HL-60 (cell line): ENCODE measurements at regions not wholly inside any gene's neighbourhood (a gene's known extent, or its start where the extent isn't known, plus 50 kb on each side); places are given as distances from the start of the nearest gene placed in this dataset.

ENCODE experiments used
- DNase-seq, 2 experiments: peaks; one replicate each; pipeline ENCODE4 v3.0.0-alpha.2; 2010 to 2020; ENCODE audit warnings: low read depth in 1 of 2, low spot score in 1 of 2
- H3K27ac ChIP-seq: fragments of 250-450 bp; sonication (Bioruptor Pico); replicated peaks from 2 replicates; pipeline ENCODE4 v1.5.1; 2020; ENCODE audit warnings: mild to moderate bottlenecking, moderate library complexity
- H3K27me3 ChIP-seq: fragments of 250-450 bp; sonication (Bioruptor Pico); 2 replicates; pipeline ENCODE4 v1.5.1; 2021; ENCODE audit warnings: mild to moderate bottlenecking, moderate library complexity; ENCODE audit not compliant: insufficient read depth, poor library complexity, severe bottlenecking
- H3K4me3 ChIP-seq: replicated peaks from 2 replicates; pipeline ENCODE4 v1.5.1; 2011; ENCODE audit warnings: mild to moderate bottlenecking, control low read depth, low read length; ENCODE audit not compliant: insufficient read depth
- CTCF ChIP-seq: IDR thresholded peaks from one replicate; pipeline ENCODE4 v1.5.1; 2011; ENCODE audit warnings: low read length, control low read depth, inconsistent platforms; ENCODE audit not compliant: insufficient read depth
- GABPA ChIP-seq: IDR thresholded peaks from 2 replicates; pipeline ENCODE4 v1.6.1; 2012; ENCODE audit warnings: low read depth
- POLR2AphosphoS5 ChIP-seq: IDR thresholded peaks from 2 replicates; pipeline ENCODE4 v1.6.1; 2012; ENCODE audit warnings: low read depth
- SPI1 ChIP-seq: IDR thresholded peaks from 2 replicates; pipeline ENCODE4 v1.6.1; 2012; ENCODE audit warnings: low read depth, mild to moderate bottlenecking, borderline replicate concordance
- TF ChIP-seq, protein P1 (sequence below): IDR thresholded peaks from 2 replicates; pipeline ENCODE4 v1.6.1; 2012; ENCODE audit warnings: low read depth; ENCODE audit not compliant: insufficient replicate concordance

DNA sequence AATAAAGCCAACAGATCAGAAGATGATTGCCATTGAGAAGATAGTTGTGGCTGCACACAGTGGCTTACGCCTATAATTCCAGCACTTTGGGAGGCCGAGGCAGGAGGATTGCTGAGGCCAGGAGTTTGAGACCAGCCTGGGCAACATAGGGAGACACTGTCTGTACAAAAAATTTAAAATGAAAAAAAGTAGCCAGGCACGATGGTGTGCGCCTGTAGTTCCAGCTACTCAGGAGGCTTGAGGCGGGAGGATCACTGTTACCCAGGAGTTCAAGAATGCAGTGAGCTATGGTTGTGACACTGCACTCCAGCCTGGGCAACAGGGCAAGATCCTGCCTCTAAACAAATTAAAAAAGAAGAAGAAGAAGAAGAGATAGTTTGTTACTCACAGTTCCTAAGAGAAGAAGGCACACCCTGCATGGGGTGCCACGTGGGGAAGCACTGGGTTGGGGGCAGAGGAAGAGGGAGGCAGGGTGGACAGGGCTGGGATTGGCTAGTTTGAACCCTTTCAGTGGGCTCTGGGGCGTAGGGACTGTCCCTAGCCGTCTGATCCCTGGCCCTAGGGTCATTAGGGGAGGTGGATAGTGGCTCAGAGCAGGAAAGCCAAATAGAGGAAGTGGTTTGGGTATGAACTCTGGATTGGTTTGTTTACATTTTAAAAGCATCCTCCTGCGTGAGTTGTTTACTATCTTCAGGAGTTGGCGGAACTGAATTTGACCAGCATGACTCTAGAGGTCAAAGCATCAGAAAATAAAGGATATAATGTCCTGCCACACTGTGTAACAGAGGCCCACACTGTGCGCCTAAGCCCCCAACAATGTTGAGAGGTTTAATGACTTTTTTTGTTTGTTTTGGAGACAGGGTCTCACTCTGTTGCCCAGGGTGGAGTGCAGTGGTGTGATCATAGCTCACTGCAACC, 60.5 kb upstream of the MEDAG start:
- peaks cover 1% of the 10 kb centered on the region for H3K27me3 ChIP-seq
- no peak overlapping the region for H3K27ac ChIP-seq
- no peak for TF ChIP-seq CTCF
- TF ChIP-seq SPI1, result no peak; the same call in 1 of the 2 replicates
- no peak for TF ChIP-seq POLR2AphosphoS5
- no peak for TF ChIP-seq GABPA
- TF ChIP-seq, protein P1, sequence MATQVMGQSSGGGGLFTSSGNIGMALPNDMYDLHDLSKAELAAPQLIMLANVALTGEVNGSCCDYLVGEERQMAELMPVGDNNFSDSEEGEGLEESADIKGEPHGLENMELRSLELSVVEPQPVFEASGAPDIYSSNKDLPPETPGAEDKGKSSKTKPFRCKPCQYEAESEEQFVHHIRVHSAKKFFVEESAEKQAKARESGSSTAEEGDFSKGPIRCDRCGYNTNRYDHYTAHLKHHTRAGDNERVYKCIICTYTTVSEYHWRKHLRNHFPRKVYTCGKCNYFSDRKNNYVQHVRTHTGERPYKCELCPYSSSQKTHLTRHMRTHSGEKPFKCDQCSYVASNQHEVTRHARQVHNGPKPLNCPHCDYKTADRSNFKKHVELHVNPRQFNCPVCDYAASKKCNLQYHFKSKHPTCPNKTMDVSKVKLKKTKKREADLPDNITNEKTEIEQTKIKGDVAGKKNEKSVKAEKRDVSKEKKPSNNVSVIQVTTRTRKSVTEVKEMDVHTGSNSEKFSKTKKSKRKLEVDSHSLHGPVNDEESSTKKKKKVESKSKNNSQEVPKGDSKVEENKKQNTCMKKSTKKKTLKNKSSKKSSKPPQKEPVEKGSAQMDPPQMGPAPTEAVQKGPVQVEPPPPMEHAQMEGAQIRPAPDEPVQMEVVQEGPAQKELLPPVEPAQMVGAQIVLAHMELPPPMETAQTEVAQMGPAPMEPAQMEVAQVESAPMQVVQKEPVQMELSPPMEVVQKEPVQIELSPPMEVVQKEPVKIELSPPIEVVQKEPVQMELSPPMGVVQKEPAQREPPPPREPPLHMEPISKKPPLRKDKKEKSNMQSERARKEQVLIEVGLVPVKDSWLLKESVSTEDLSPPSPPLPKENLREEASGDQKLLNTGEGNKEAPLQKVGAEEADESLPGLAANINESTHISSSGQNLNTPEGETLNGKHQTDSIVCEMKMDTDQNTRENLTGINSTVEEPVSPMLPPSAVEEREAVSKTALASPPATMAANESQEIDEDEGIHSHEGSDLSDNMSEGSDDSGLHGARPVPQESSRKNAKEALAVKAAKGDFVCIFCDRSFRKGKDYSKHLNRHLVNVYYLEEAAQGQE, result no peak
- peak in 1 of 2 experiments; percentile 34 for DNase-seq
- no peak overlapping the region for H3K4me3 ChIP-seq

- no peak for DNase-seq
- no peak overlapping the region for H3K27ac ChIP-seq
- TF ChIP-seq POLR2AphosphoS5 (no peak), GABPA (no peak)
- TF ChIP-seq, protein P1, result no peak
- peaks cover 2% of the 10 kb centered on the region for H3K27me3 ChIP-seq
- H3K4me3 ChIP-seq, result no peak overlapping the region
Measured at GRCh38 chr13:30846311-30846710, 59.8 kb upstream of the MEDAG start.

DNA sequence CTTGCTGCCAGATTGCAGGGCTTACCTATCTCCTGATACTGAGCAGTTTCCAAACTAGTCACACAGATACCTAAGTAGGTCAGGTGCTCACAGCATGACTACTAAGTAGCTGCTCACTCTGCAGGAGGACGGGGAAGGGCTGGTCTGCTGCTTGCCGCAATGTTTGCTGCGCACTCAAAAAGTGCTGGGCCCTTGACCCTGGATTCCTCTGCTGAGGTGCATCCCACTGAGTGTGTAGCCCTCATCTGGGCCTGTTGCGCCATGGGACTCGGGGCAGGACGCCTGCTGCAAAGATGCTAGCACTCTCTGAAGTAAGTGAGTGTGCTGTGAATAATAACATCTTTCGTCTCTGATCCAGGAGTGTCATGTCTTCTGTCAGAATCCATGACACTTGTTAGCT, 59.2 kb upstream of the MEDAG start:
- H3K27ac ChIP-seq, result no peak overlapping the region
- TF ChIP-seq SPI1, result no peak
- no peak for TF ChIP-seq CTCF
- TF ChIP-seq, protein P1, result no peak
- no peak for TF ChIP-seq POLR2AphosphoS5
- no peak for TF ChIP-seq GABPA
- no peak for DNase-seq
- peaks cover 2% of the 10 kb centered on the region for H3K27me3 ChIP-seq
- H3K4me3 ChIP-seq, result no peak overlapping the region
